Neural progenitor cell (in vitro differentiated cells): ENCODE measurements at regions not wholly inside any gene's neighbourhood (a gene's known extent, or its start where the extent isn't known, plus 50 kb on each side); places are given as distances from the start of the nearest gene placed in this dataset.

Source experiments
- DNase-seq: peaks from one replicate; pipeline ENCODE4 v3.0.0-alpha.2; 2016; ENCODE audit warnings: low spot score
- H2AFZ ChIP-seq: fragments of 200-600 bp; sonication (generic); replicated peaks from 2 replicates; pipeline ENCODE4 v1.6.1; 2016; ENCODE audit warnings: antibody characterized with exemption
- H3F3A ChIP-seq: fragments of 200-600 bp; sonication (generic); 2 replicates; pipeline ENCODE4 v1.6.1; 2016; ENCODE audit warnings: antibody characterized with exemption, low read depth
- H3K27ac ChIP-seq: fragments of 200-600 bp; sonication (generic); 2 replicates; pipeline ENCODE4 v1.5.1; 2016; ENCODE audit warnings: mild to moderate bottlenecking
- H3K27me3 ChIP-seq: fragments of 200-600 bp; sonication (generic); 2 replicates; pipeline ENCODE4 v1.6.1; 2016; ENCODE audit warnings: mild to moderate bottlenecking, moderate library complexity
- H3K36me3 ChIP-seq: fragments of 200-600 bp; sonication (generic); 2 replicates; pipeline ENCODE4 v1.5.1; 2016
- H3K4me1 ChIP-seq: fragments of 200-600 bp; sonication (generic); 2 replicates; pipeline ENCODE4 v1.6.1; 2016; ENCODE audit warnings: mixed run types
- H3K4me2 ChIP-seq: fragments of 200-600 bp; sonication (generic); 2 replicates; pipeline ENCODE4 v1.6.1; 2016
- H3K4me3 ChIP-seq: fragments of 200-600 bp; sonication (generic); 2 replicates; pipeline ENCODE4 v1.5.1; 2016
- H3K79me2 ChIP-seq: fragments of 200-600 bp; sonication (generic); 2 replicates; pipeline ENCODE4 v1.6.1; 2016; ENCODE audit warnings: low read depth
- H3K9ac ChIP-seq: fragments of 200-600 bp; sonication (generic); 2 replicates; pipeline ENCODE4 v1.6.1; 2016
- H3K9me3 ChIP-seq: fragments of 200-600 bp; sonication (generic); 2 replicates; pipeline ENCODE4 v1.5.1; 2016; ENCODE audit warnings: low read depth
- H4K20me1 ChIP-seq: fragments of 200-600 bp; sonication (generic); 2 replicates; pipeline ENCODE4 v1.6.1; 2016; ENCODE audit warnings: low read depth
- H3K27ac Mint-ChIP-seq: 3 replicates; pipeline ENCODE4 v1.8.0; 2021; ENCODE audit warnings: mixed read lengths
- H3K27me3 Mint-ChIP-seq: 2 replicates; pipeline ENCODE4 v1.8.0; 2022; ENCODE audit warnings: low read depth, mild to moderate bottlenecking, inconsistent platforms, moderate library complexity, mixed read lengths; ENCODE audit not compliant: insufficient read depth
- H3K36me3 Mint-ChIP-seq: 3 replicates; pipeline ENCODE4 v1.8.0; 2021; ENCODE audit warnings: mixed read lengths
- H3K4me1 Mint-ChIP-seq: 3 replicates; pipeline ENCODE4 v1.8.0; 2021; ENCODE audit warnings: mixed read lengths
- H3K4me3 Mint-ChIP-seq: 3 replicates; pipeline ENCODE4 v1.8.0; 2021; ENCODE audit warnings: mild to moderate bottlenecking, moderate library complexity, mixed read lengths
- H3K9me3 Mint-ChIP-seq: 3 replicates; pipeline ENCODE4 v1.8.0; 2020; ENCODE audit warnings: mixed read lengths
- EZH2 ChIP-seq: fragments of 200-600 bp; sonication (generic); IDR thresholded peaks from 2 replicates; pipeline ENCODE4 v1.6.1; 2017; ENCODE audit warnings: antibody characterized with exemption, mild to moderate bottlenecking, moderate library complexity
- EZH2phosphoT487 ChIP-seq: fragments of 200-600 bp; sonication (generic); IDR thresholded peaks from 2 replicates; pipeline ENCODE4 v1.6.1; 2017; ENCODE audit warnings: antibody characterized with exemption
- TF ChIP-seq, protein P1 (sequence below): fragments of 200-600 bp; sonication (generic); IDR thresholded peaks from 2 replicates; pipeline ENCODE4 v1.5.1; 2017; ENCODE audit warnings: antibody characterized with exemption, mild to moderate bottlenecking

DNA sequence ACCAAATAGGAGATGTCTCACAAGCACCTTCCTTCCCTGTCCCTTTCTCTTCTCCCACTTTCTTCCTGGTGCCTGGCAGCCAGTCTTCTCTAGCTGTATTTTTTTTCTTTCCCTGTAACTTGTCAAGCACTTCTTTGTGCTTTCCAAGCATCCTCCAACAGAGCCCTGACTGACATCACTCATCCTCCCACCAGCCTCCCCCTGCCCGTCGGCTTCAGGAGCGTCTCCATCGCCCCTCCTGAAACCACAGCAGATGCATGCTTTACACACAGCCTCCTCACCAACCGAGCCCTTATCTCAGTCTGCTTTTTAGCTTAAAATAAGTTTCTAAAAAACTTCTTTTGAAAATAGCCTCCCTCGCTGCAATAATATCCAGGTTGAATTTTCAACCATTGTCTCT is 268.7 kb upstream of the CDH5 start:
- Histone ChIP-seq H3K9me3 (no peaks in the 10 kb centered on the region), H3K79me2 (no peaks in the 10 kb centered on the region), H3K27me3 (no peaks in the 10 kb centered on the region), H3K9ac (no peak overlapping the region), H3K4me3 (no peak overlapping the region), H3K4me1 (no peaks in the 10 kb centered on the region), H3K27ac (no peak overlapping the region), H3K36me3 (no peaks in the 10 kb centered on the region), H2AFZ (no peak overlapping the region), H3K4me2 (no peak overlapping the region), H3F3A (no peaks in the 10 kb centered on the region), H4K20me1 (no peaks in the 10 kb centered on the region)
- no peaks in the 10 kb centered on the region for H3K27me3 Mint-ChIP-seq
- TF ChIP-seq, protein P1, sequence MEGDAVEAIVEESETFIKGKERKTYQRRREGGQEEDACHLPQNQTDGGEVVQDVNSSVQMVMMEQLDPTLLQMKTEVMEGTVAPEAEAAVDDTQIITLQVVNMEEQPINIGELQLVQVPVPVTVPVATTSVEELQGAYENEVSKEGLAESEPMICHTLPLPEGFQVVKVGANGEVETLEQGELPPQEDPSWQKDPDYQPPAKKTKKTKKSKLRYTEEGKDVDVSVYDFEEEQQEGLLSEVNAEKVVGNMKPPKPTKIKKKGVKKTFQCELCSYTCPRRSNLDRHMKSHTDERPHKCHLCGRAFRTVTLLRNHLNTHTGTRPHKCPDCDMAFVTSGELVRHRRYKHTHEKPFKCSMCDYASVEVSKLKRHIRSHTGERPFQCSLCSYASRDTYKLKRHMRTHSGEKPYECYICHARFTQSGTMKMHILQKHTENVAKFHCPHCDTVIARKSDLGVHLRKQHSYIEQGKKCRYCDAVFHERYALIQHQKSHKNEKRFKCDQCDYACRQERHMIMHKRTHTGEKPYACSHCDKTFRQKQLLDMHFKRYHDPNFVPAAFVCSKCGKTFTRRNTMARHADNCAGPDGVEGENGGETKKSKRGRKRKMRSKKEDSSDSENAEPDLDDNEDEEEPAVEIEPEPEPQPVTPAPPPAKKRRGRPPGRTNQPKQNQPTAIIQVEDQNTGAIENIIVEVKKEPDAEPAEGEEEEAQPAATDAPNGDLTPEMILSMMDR = no peak
- TF ChIP-seq EZH2phosphoT487 (no peak), EZH2 (no peak)
- H3K4me1 Mint-ChIP-seq = peaks cover 2% of the 10 kb centered on the region
- H3K36me3 Mint-ChIP-seq = no peaks in the 10 kb centered on the region
- no peak overlapping the region for H3K4me3 Mint-ChIP-seq
- H3K27ac Mint-ChIP-seq = no peak overlapping the region
- no peaks in the 10 kb centered on the region for H3K9me3 Mint-ChIP-seq
- DNase-seq = no peak

DNA sequence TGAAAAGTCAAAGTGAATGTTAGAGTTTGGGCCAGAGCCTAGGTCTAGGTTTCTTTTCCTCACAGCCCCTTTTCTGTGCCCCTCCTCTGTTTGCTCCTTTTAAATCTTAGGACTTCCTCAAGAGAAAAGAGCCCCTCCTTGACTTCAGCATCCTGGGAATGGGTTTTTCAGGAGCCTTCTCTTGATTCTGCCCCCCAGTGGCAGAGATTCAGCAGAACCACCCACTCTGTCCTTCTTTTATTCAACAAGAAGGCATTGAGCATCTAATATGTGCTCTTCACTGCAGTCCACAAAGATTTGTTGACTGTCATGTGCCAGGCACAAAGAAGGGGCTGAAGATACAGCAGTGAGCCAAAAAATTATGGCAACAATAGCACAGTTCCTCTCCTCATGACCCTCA is 270.8 kb upstream of the CDH5 start:
- H3K4me3 Mint-ChIP-seq = no peak overlapping the region
- Histone ChIP-seq H3K4me1 (no peaks in the 10 kb centered on the region), H3K9me3 (no peaks in the 10 kb centered on the region), H3K4me3 (no peak overlapping the region), H2AFZ (no peak overlapping the region), H3K9ac (no peak overlapping the region), H3K27ac (no peak overlapping the region), H3K4me2 (no peak overlapping the region), H3F3A (no peaks in the 10 kb centered on the region), H3K27me3 (no peaks in the 10 kb centered on the region), H3K79me2 (no peaks in the 10 kb centered on the region), H4K20me1 (no peaks in the 10 kb centered on the region), H3K36me3 (no peaks in the 10 kb centered on the region)
- no peak overlapping the region for H3K27ac Mint-ChIP-seq
- H3K36me3 Mint-ChIP-seq = no peaks in the 10 kb centered on the region
- H3K4me1 Mint-ChIP-seq = no peaks in the 10 kb centered on the region
- no peak for DNase-seq
- TF ChIP-seq EZH2 = no peak
- TF ChIP-seq, protein P1 = peak; percentile 22
- H3K9me3 Mint-ChIP-seq = no peaks in the 10 kb centered on the region
- H3K27me3 Mint-ChIP-seq = no peaks in the 10 kb centered on the region

DNA sequence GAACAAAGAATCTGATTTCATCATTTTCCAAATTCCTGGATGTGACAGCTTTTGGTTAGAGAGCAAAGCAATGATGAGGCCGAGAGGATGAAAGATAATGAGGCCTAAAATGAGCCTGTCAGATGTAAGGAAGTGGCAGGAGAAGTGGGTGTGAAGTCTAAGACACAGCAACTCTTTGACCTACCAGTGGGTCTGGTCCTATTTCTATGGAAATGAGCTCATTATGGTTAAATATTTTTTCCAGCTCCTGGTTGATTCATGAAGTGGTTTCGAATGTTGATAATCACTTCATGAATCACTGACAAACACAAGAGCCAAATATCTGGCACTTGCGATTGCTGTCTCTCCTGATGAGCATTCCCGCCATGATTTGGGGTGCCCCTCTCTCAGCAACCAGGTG is 273.3 kb upstream of the CDH5 start:
- Histone ChIP-seq H4K20me1 (no peaks in the 10 kb centered on the region), H3K36me3 (no peaks in the 10 kb centered on the region), H3K4me1 (no peaks in the 10 kb centered on the region), H3K9ac (no peak overlapping the region), H3K4me2 (no peak overlapping the region), H3K9me3 (no peaks in the 10 kb centered on the region), H3K27ac (no peak overlapping the region), H3F3A (no peaks in the 10 kb centered on the region), H3K4me3 (no peak overlapping the region), H3K27me3 (no peaks in the 10 kb centered on the region), H2AFZ (no peak overlapping the region), H3K79me2 (no peaks in the 10 kb centered on the region)
- Mint-ChIP-seq H3K4me3 (no peak overlapping the region), H3K4me1 (no peaks in the 10 kb centered on the region), H3K36me3 (no peaks in the 10 kb centered on the region), H3K27me3 (no peaks in the 10 kb centered on the region), H3K9me3 (no peaks in the 10 kb centered on the region), H3K27ac (no peak overlapping the region)
- no peak for DNase-seq
- TF ChIP-seq, protein P1 = no peak
- TF ChIP-seq EZH2 (no peak), EZH2phosphoT487 (no peak)

DNA sequence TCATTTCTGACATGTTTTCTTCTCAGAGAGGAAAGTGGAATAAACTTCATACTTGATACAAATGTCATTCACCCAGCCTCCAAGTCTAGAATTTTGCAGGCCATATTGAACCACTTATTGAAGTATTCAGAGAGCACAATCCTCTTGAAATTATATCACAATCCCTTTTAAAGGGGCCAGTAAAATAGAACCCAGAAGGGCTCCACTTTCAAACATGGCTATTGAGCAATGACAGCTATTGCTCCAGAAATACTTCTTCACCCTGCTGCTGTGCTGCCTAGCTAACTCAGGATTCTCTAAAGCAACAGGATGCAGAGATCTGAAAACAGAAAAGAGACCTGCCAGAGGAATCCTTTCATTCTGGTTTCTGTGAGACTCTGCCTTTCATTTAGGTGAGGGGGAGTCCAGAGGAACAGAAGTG is 275.0 kb upstream of the CDH5 start:
- Histone ChIP-seq H3K27me3 (no peaks in the 10 kb centered on the region), H3K4me1 (no peaks in the 10 kb centered on the region), H3K36me3 (no peaks in the 10 kb centered on the region), H3K9me3 (no peaks in the 10 kb centered on the region), H3F3A (no peaks in the 10 kb centered on the region), H3K27ac (no peak overlapping the region), H3K4me2 (no peak overlapping the region), H3K9ac (no peak overlapping the region), H2AFZ (peak overlapping the region; percentile 28), H4K20me1 (no peaks in the 10 kb centered on the region), H3K4me3 (no peak overlapping the region), H3K79me2 (no peaks in the 10 kb centered on the region)
- H3K4me1 Mint-ChIP-seq = no peaks in the 10 kb centered on the region
- no peak overlapping the region for H3K27ac Mint-ChIP-seq
- H3K36me3 Mint-ChIP-seq = no peaks in the 10 kb centered on the region
- no peak overlapping the region for H3K4me3 Mint-ChIP-seq
- H3K27me3 Mint-ChIP-seq = no peaks in the 10 kb centered on the region
- DNase-seq = no peak
- TF ChIP-seq EZH2 (no peak), EZH2phosphoT487 (no peak)
- TF ChIP-seq, protein P1 = no peak
- H3K9me3 Mint-ChIP-seq = no peaks in the 10 kb centered on the region
